HEK293T (cell line): ENCODE measurements at regions not wholly inside any gene's neighbourhood (a gene's known extent, or its start where the extent isn't known, plus 50 kb on each side); places are given as distances from the start of the nearest gene placed in this dataset.
A peak's percentile ranks its signal among the peaks of the same experiment; 100 is the strongest.

Source experiments
- CTCF ChIA-PET: fragments of 350-600 bp; formaldehyde crosslinking; extraction: SDS; loops from one replicate; lab custom pipeline; 2021; ENCODE audit warnings: antibody characterized with exemption, inconsistent platforms; lab: Yijun Ruan, JAX
- POLR2A ChIA-PET: fragments of 350-600 bp; formaldehyde crosslinking; extraction: SDS; loops from one replicate; lab custom pipeline; 2020; ENCODE audit warnings: antibody characterized with exemption, inconsistent platforms; lab: Yijun Ruan, JAX
- DNase-seq: peaks from one replicate; pipeline ENCODE4 v3.0.0; 2012; ENCODE audit warnings: mixed read lengths; ENCODE audit errors: extremely low spot score
- ARNT ChIP-seq: fragments of 450-650 bp; IDR thresholded peaks from 2 replicates; pipeline ENCODE4 v1.6.1; 2017; ENCODE audit warnings: mild to moderate bottlenecking
- BHLHE40 ChIP-seq: fragments of 450-650 bp; IDR thresholded peaks from 2 replicates; pipeline ENCODE4 v1.6.1; 2016; ENCODE audit warnings: mild to moderate bottlenecking, moderate library complexity, borderline replicate concordance
- CTBP1 ChIP-seq: fragments of 450-650 bp; IDR thresholded peaks from 2 replicates; pipeline ENCODE4 v1.6.1; 2016; ENCODE audit warnings: borderline replicate concordance
- ELF4 ChIP-seq: fragments of 450-650 bp; IDR thresholded peaks from 2 replicates; pipeline ENCODE4 v1.6.1; 2017; ENCODE audit warnings: antibody characterized with exemption
- FOXA1 ChIP-seq: fragments of 450-650 bp; IDR thresholded peaks from 2 replicates; pipeline ENCODE4 v1.6.1; 2016; ENCODE audit warnings: mild to moderate bottlenecking
- FOXK2 ChIP-seq: fragments of 450-650 bp; IDR thresholded peaks from 2 replicates; pipeline ENCODE4 v1.6.1; 2016; ENCODE audit warnings: mild to moderate bottlenecking
- FOXM1 ChIP-seq: fragments of 450-650 bp; IDR thresholded peaks from 2 replicates; pipeline ENCODE4 v1.6.1; 2017; ENCODE audit warnings: mild to moderate bottlenecking, borderline replicate concordance
- HDGF ChIP-seq: fragments of 450-650 bp; IDR thresholded peaks from 2 replicates; pipeline ENCODE4 v1.6.1; 2017; ENCODE audit warnings: antibody characterized with exemption, borderline replicate concordance
- L3MBTL2 ChIP-seq: fragments of 450-650 bp; conservative IDR thresholded peaks from 2 replicates; pipeline ENCODE4 v1.6.1; 2016; ENCODE audit warnings: mild to moderate bottlenecking
- LEF1 ChIP-seq: fragments of 450-650 bp; IDR thresholded peaks from 2 replicates; pipeline ENCODE4 v1.6.1; 2017; ENCODE audit warnings: mild to moderate bottlenecking, borderline replicate concordance
- NFRKB ChIP-seq: fragments of 450-650 bp; IDR thresholded peaks from 2 replicates; pipeline ENCODE4 v1.6.1; 2016; ENCODE audit warnings: mild to moderate bottlenecking, moderate library complexity
- SP1 ChIP-seq: fragments of 450-650 bp; IDR thresholded peaks from 2 replicates; pipeline ENCODE4 v1.6.1; 2017
- SUZ12 ChIP-seq: fragments of 450-650 bp; IDR thresholded peaks from 2 replicates; pipeline ENCODE4 v1.6.1; 2016; ENCODE audit warnings: mild to moderate bottlenecking
- TARDBP ChIP-seq: fragments of 450-650 bp; IDR thresholded peaks from 2 replicates; pipeline ENCODE4 v1.6.1; 2016
- ZNF384 ChIP-seq: fragments of 450-650 bp; IDR thresholded peaks from 2 replicates; pipeline ENCODE4 v1.6.1; 2016
- TF ChIP-seq, protein P1 (sequence below): fragments of 450-650 bp; IDR thresholded peaks from 2 replicates; pipeline ENCODE4 v1.6.1; 2016

DNA sequence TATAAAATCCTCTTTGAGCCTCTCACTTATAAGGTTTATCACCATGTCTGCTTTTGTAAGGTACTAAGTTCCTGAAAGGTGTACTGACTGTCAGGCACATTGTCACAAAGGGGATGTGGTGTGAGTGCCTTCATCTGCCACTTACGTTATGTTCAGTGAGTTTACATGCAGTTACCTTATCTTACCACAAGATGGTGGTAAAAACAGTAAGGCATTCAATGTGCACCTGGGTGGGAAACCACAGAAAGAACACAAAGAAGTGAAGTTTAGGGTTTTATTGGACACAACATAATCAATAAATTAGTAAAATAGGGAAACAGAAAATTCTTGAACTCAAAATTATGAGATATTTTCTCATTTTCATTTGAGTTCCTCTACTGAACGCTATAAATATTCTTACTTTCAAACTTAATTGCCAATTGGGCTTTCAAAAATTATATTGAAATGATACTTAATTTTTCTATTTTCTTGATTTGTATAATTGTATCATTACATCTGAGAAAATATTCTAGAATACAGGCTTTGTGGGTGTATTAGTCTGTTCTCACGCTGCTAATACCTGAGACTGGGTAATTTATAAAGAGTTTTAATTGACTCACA lies 650.8 kb downstream of the PCDH7 start:
- ChIA-PET CTCF (no interaction called here), POLR2A (no interaction called here)
- TF ChIP-seq CTBP1 = no peak
- no peak for TF ChIP-seq SUZ12
- no peak for TF ChIP-seq BHLHE40
- no peak for TF ChIP-seq HDGF
- TF ChIP-seq FOXK2 = no peak
- TF ChIP-seq SP1 = no peak
- TF ChIP-seq, protein P1, sequence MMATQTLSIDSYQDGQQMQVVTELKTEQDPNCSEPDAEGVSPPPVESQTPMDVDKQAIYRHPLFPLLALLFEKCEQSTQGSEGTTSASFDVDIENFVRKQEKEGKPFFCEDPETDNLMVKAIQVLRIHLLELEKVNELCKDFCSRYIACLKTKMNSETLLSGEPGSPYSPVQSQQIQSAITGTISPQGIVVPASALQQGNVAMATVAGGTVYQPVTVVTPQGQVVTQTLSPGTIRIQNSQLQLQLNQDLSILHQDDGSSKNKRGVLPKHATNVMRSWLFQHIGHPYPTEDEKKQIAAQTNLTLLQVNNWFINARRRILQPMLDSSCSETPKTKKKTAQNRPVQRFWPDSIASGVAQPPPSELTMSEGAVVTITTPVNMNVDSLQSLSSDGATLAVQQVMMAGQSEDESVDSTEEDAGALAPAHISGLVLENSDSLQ = no peak
- no peak for TF ChIP-seq FOXM1
- TF ChIP-seq LEF1 = no peak
- TF ChIP-seq ELF4 = no peak
- TF ChIP-seq NFRKB = no peak
- TF ChIP-seq FOXA1 = no peak
- no peak for TF ChIP-seq ZNF384
- TF ChIP-seq TARDBP = no peak
- no peak for TF ChIP-seq ARNT
- DNase-seq = peak; percentile 29

- ChIA-PET POLR2A (no interaction called here), CTCF (no interaction called here)
- no peak for TF ChIP-seq SP1
- TF ChIP-seq ARNT = no peak
- no peak for TF ChIP-seq HDGF
- TF ChIP-seq FOXM1 = no peak
- no peak for TF ChIP-seq TARDBP
- TF ChIP-seq BHLHE40 = no peak
- TF ChIP-seq CTBP1 = no peak
- TF ChIP-seq NFRKB = no peak
- TF ChIP-seq, protein P1 = no peak
- no peak for TF ChIP-seq LEF1
- no peak for TF ChIP-seq FOXK2
- no peak for DNase-seq
Observed at GRCh38 chr4:31374256-31374960, 654.2 kb downstream of the PCDH7 start.

GRCh38 chr4:31375936-31376335 lies 655.8 kb downstream of the PCDH7 start:
- TF ChIP-seq NFRKB (no peak), ZNF384 (no peak), SP1 (no peak), FOXM1 (no peak), ARNT (no peak), FOXA1 (no peak), HDGF (no peak), TARDBP (no peak), BHLHE40 (no peak)
- TF ChIP-seq, protein P1 = no peak
- ChIA-PET POLR2A (no interaction called here), CTCF (no interaction called here)
- DNase-seq = no peak

DNA sequence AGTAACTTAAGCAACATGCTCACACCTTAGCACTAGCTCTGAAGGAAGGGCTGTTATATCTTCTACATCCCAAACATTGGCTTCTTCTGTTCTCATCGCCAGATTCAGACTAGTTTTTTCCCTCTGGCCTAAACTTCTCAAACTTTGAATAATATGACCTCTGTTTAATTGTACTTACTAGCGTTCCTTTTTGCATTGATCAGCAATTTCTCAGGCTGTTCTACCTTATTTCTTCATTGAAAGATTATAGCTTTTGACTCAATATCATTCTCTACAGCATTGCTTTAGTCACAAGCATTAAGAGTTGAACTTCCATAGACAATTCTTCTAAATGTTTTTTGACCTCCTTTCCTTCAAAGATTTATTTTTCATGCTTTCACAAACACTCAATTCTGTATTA lies 659.2 kb downstream of the PCDH7 start:
- TF ChIP-seq L3MBTL2 = no peak
- no peak for DNase-seq
- ChIA-PET POLR2A (no interaction called here), CTCF (no interaction called here)

- DNase-seq = no peak
- CTCF ChIA-PET = no interaction called here
- TF ChIP-seq ARNT (no peak), SP1 (no peak), SUZ12 (no peak), FOXM1 (no peak)
- POLR2A ChIA-PET = no interaction called here
Observed at GRCh38 chr4:31383767-31384166, 663.6 kb downstream of the PCDH7 start.

DNA sequence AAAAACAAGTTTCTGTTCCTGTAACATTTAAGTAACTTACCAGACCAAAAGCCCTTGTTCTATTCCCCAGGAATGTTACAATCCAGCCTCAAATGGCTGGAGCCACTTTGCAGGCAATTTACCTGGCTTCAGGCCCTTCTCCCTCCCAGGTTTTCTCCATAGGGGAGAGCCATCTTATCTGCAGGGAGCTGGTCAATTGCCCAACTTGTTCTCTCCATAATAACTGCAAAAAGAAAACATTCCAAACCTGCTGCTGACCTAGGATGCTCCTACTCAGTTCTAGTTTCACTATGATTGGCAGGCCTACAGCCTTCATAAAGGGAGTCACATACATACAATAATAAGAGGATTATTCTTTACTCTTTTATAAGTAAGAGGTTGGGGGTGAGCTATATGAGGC lies 670.7 kb downstream of the PCDH7 start:
- TF ChIP-seq, protein P1 = peak; percentile 81
- no peak for TF ChIP-seq TARDBP
- TF ChIP-seq FOXM1 = no peak
- no peak for DNase-seq
- POLR2A ChIA-PET = no interaction called here
- CTCF ChIA-PET = interaction anchor here (0.6 kb wide), 1 partner anchor 42 kb away, joined by 3 read pairs; no protein-coding TSS in a partner anchor
